ENCODE measurements at regions not wholly inside any gene's neighbourhood (a gene's known extent, or its start where the extent isn't known, plus 50 kb on each side); places are given as distances from the start of the nearest gene placed in this dataset.

DNA sequence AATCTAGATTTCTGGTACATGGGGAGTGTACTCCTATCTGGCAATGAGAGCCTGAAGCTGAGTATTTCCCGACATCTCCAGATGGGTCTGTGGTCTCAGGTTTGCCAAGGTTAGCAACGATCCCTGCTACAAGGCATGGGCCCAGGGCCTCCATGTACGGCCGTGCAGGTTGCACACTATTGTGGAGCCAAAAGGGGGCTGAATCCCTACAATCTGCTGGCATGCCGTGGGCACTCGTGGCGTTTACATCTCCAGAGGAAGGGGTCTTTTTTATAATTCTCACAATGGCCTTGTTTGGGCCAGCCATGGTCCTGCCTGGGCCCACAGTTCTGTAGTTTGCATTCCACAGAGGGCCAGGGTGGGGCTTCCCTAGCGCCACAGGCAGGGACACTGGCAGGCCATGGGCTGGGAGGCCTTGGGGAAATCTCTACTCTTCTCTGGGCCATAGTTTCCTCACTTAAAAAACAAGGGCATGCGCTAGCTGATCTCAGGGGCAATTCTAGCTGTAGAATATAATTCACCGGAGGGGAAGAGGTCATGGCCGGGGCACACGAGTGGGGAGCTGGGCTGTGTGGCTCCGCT is 68.9 kb upstream of the TLE3 start:
- DNase-seq (ENCODE audit: low read depth in 1 of 2, low spot score in 1 of 2): no peak
- H3K4me3 ChIP-seq (replicated peaks; ENCODE audit: insufficient read depth, low read length): no peak overlapping the region
- no peaks in the 10 kb centered on the region for H3K27me3 ChIP-seq (ENCODE audit: insufficient read depth, poor library complexity, severe bottlenecking)
- H3K27ac ChIP-seq (replicated peaks): no peak overlapping the region
- TF ChIP-seq CTCF (IDR thresholded peaks at IDR 0.05; ENCODE audit: insufficient read depth, low read length) (no peak), POLR2AphosphoS5 (IDR thresholded peaks at IDR 0.05; ENCODE audit: low read depth) (no peak), SPI1 (IDR thresholded peaks at IDR 0.05; ENCODE audit: borderline replicate concordance, low read depth) (no peak), GABPA (IDR thresholded peaks at IDR 0.05; ENCODE audit: low read depth) (no peak)
- TF ChIP-seq, protein P1, sequence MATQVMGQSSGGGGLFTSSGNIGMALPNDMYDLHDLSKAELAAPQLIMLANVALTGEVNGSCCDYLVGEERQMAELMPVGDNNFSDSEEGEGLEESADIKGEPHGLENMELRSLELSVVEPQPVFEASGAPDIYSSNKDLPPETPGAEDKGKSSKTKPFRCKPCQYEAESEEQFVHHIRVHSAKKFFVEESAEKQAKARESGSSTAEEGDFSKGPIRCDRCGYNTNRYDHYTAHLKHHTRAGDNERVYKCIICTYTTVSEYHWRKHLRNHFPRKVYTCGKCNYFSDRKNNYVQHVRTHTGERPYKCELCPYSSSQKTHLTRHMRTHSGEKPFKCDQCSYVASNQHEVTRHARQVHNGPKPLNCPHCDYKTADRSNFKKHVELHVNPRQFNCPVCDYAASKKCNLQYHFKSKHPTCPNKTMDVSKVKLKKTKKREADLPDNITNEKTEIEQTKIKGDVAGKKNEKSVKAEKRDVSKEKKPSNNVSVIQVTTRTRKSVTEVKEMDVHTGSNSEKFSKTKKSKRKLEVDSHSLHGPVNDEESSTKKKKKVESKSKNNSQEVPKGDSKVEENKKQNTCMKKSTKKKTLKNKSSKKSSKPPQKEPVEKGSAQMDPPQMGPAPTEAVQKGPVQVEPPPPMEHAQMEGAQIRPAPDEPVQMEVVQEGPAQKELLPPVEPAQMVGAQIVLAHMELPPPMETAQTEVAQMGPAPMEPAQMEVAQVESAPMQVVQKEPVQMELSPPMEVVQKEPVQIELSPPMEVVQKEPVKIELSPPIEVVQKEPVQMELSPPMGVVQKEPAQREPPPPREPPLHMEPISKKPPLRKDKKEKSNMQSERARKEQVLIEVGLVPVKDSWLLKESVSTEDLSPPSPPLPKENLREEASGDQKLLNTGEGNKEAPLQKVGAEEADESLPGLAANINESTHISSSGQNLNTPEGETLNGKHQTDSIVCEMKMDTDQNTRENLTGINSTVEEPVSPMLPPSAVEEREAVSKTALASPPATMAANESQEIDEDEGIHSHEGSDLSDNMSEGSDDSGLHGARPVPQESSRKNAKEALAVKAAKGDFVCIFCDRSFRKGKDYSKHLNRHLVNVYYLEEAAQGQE (IDR thresholded peaks at IDR 0.05; ENCODE audit: insufficient replicate concordance, low read depth): no peak

- TF ChIP-seq, protein P1 (IDR thresholded peaks at IDR 0.05; ENCODE audit: insufficient replicate concordance, low read depth): no peak
- TF ChIP-seq CTCF (IDR thresholded peaks at IDR 0.05; ENCODE audit: insufficient read depth, low read length) (no peak), POLR2AphosphoS5 (IDR thresholded peaks at IDR 0.05; ENCODE audit: low read depth) (no peak), SPI1 (IDR thresholded peaks at IDR 0.05; ENCODE audit: borderline replicate concordance, low read depth) (no peak)
- no peaks in the 10 kb centered on the region for H3K27me3 ChIP-seq (ENCODE audit: insufficient read depth, poor library complexity, severe bottlenecking)
- no peak overlapping the region for H3K4me3 ChIP-seq (replicated peaks; ENCODE audit: insufficient read depth, low read length)
- H3K27ac ChIP-seq (replicated peaks): no peak overlapping the region
- DNase-seq (ENCODE audit: low read depth in 1 of 2, low spot score in 1 of 2): no peak
Observed at GRCh38 chr15:70165716-70166284, 68.1 kb upstream of the TLE3 start.

GRCh38 chr15:70164910-70165715 is 67.4 kb upstream of the TLE3 start:
- no peak overlapping the region for H3K4me3 ChIP-seq (replicated peaks; ENCODE audit: insufficient read depth, low read length)
- DNase-seq (ENCODE audit: low read depth in 1 of 2, low spot score in 1 of 2): no peak

More at GRCh38 chr15:70164910-70165715, 67.4 kb upstream of the TLE3 start:
- TF ChIP-seq, protein P1 (IDR thresholded peaks at IDR 0.05; ENCODE audit: insufficient replicate concordance, low read depth): no peak
- TF ChIP-seq POLR2AphosphoS5 (IDR thresholded peaks at IDR 0.05; ENCODE audit: low read depth) (no peak), CTCF (IDR thresholded peaks at IDR 0.05; ENCODE audit: insufficient read depth, low read length) (no peak), GABPA (IDR thresholded peaks at IDR 0.05; ENCODE audit: low read depth) (no peak), SPI1 (IDR thresholded peaks at IDR 0.05; ENCODE audit: borderline replicate concordance, low read depth) (no peak)
- Histone ChIP-seq H3K27me3 (ENCODE audit: insufficient read depth, poor library complexity, severe bottlenecking) (no peaks in the 10 kb centered on the region), H3K27ac (replicated peaks) (no peak overlapping the region)
